ENCODE measurements at regions not wholly inside any gene's neighbourhood (a gene's known extent, or its start where the extent isn't known, plus 50 kb on each side); places are given as distances from the start of the nearest gene placed in this dataset.

GRCh38 chr5:66234241-66234640 lies 90.1 kb downstream of the SREK1 start:
- no peak overlapping the region for H3K4me3 Mint-ChIP-seq
- no peaks in the 10 kb centered on the region for H3K9me3 Mint-ChIP-seq
- peaks cover 4 to 8% of the 10 kb centered on the region in 2 donors for H3K4me1 Mint-ChIP-seq
- peaks cover 0 to 4% (median 1%) of the 10 kb centered on the region in 3 donors for H3K27me3 Mint-ChIP-seq (ENCODE audit: low read depth in 3 of 3)
- H3K36me3 Mint-ChIP-seq, result no peaks in the 10 kb centered on the region
- DNase-seq, result no peak
- no peak overlapping the region for H3K27ac Mint-ChIP-seq

- H3K27me3 Mint-ChIP-seq (ENCODE audit: low read depth in 3 of 3), result peaks cover 0 to 6% (median 4%) of the 10 kb centered on the region in 3 donors
- H3K36me3 Mint-ChIP-seq, result no peaks in the 10 kb centered on the region
- H3K4me3 Mint-ChIP-seq, result no peak overlapping the region
- H3K9me3 Mint-ChIP-seq, result no peaks in the 10 kb centered on the region
- peaks cover 4 to 8% of the 10 kb centered on the region in 2 donors for H3K4me1 Mint-ChIP-seq
- DNase-seq, result no peak
- no peak overlapping the region for H3K27ac Mint-ChIP-seq
Observed at GRCh38 chr5:66238435-66238834, 94.3 kb downstream of the SREK1 start.

- Mint-ChIP-seq H3K36me3 (no peaks in the 10 kb centered on the region), H3K27me3 (ENCODE audit: low read depth in 3 of 3) (peaks cover 0 to 5% (median 4%) of the 10 kb centered on the region in 3 donors), H3K4me3 (no peak overlapping the region), H3K9me3 (no peaks in the 10 kb centered on the region), H3K27ac (no peak overlapping the region), H3K4me1 (peaks cover 4 to 8% of the 10 kb centered on the region in 2 donors)
- no peak for DNase-seq
Observed at GRCh38 chr5:66239034-66239433, 94.9 kb downstream of the SREK1 start.

- Mint-ChIP-seq H3K9me3 (no peaks in the 10 kb centered on the region), H3K4me1 (no peaks in the 10 kb centered on the region), H3K27ac (no peak overlapping the region), H3K4me3 (no peak overlapping the region), H3K36me3 (no peaks in the 10 kb centered on the region), H3K27me3 (ENCODE audit: low read depth in 3 of 3) (peaks cover 0 to 4% (median 3%) of the 10 kb centered on the region in 3 donors)
- DNase-seq, result no peak
Observed at GRCh38 chr5:66241136-66241825, 97.2 kb downstream of the SREK1 start.

- no peak for DNase-seq
- no peaks in the 10 kb centered on the region for H3K4me1 Mint-ChIP-seq
- peaks cover 0 to 4% (median 3%) of the 10 kb centered on the region in 3 donors for H3K27me3 Mint-ChIP-seq (ENCODE audit: low read depth in 3 of 3)
- H3K4me3 Mint-ChIP-seq, result no peak overlapping the region
- H3K9me3 Mint-ChIP-seq, result no peaks in the 10 kb centered on the region
- H3K36me3 Mint-ChIP-seq, result no peaks in the 10 kb centered on the region
- no peak overlapping the region for H3K27ac Mint-ChIP-seq
Observed at GRCh38 chr5:66242050-66242715, 98.1 kb downstream of the SREK1 start.

- no peaks in the 10 kb centered on the region for H3K9me3 Mint-ChIP-seq
- H3K27ac Mint-ChIP-seq, result no peak overlapping the region
Observed at GRCh38 chr5:66246608-66247007, 102.5 kb downstream of the SREK1 start.

GRCh38 chr5:66247176-66247960 lies 103.3 kb downstream of the SREK1 start:
- Mint-ChIP-seq H3K9me3 (no peaks in the 10 kb centered on the region), H3K36me3 (no peaks in the 10 kb centered on the region)

More at GRCh38 chr5:66246608-66247007, 102.5 kb downstream of the SREK1 start:
- peaks cover 0 to 6% (median 0%) of the 10 kb centered on the region in 3 donors for H3K27me3 Mint-ChIP-seq (ENCODE audit: low read depth in 3 of 3)
- no peaks in the 10 kb centered on the region for H3K4me1 Mint-ChIP-seq
- no peaks in the 10 kb centered on the region for H3K36me3 Mint-ChIP-seq
- no peak overlapping the region for H3K4me3 Mint-ChIP-seq
- no peak for DNase-seq

GRCh38 chr5:66248874-66249273 lies 104.8 kb downstream of the SREK1 start:
- DNase-seq, result no peak
- H3K9me3 Mint-ChIP-seq, result no peaks in the 10 kb centered on the region
- H3K27ac Mint-ChIP-seq, result no peak overlapping the region

More at GRCh38 chr5:66247176-66247960, 103.3 kb downstream of the SREK1 start:
- no peaks in the 10 kb centered on the region for H3K4me1 Mint-ChIP-seq
- no peak overlapping the region for H3K4me3 Mint-ChIP-seq
- H3K27me3 Mint-ChIP-seq (ENCODE audit: low read depth in 3 of 3), result peaks cover 0 to 6% (median 0%) of the 10 kb centered on the region in 3 donors
- H3K27ac Mint-ChIP-seq, result no peak overlapping the region
- no peak for DNase-seq

GRCh38 chr5:66249920-66250319 lies 105.8 kb downstream of the SREK1 start:
- Mint-ChIP-seq H3K27ac (no peak overlapping the region), H3K4me3 (no peak overlapping the region), H3K9me3 (no peaks in the 10 kb centered on the region), H3K4me1 (no peaks in the 10 kb centered on the region), H3K27me3 (ENCODE audit: low read depth in 3 of 3) (peaks cover 0 to 6% (median 0%) of the 10 kb centered on the region in 3 donors), H3K36me3 (no peaks in the 10 kb centered on the region)
- no peak for DNase-seq

More at GRCh38 chr5:66248874-66249273, 104.8 kb downstream of the SREK1 start:
- Mint-ChIP-seq H3K36me3 (no peaks in the 10 kb centered on the region), H3K4me3 (no peak overlapping the region), H3K4me1 (no peaks in the 10 kb centered on the region), H3K27me3 (ENCODE audit: low read depth in 3 of 3) (peaks cover 0 to 6% (median 0%) of the 10 kb centered on the region in 3 donors)

- no peaks in the 10 kb centered on the region for H3K36me3 Mint-ChIP-seq
- no peak overlapping the region for H3K27ac Mint-ChIP-seq
- no peak for DNase-seq
- H3K27me3 Mint-ChIP-seq (ENCODE audit: low read depth in 3 of 3), result peaks cover 0 to 6% (median 2%) of the 10 kb centered on the region in 3 donors
- no peak overlapping the region for H3K4me3 Mint-ChIP-seq
- no peaks in the 10 kb centered on the region for H3K9me3 Mint-ChIP-seq
- H3K4me1 Mint-ChIP-seq, result no peaks in the 10 kb centered on the region
Observed at GRCh38 chr5:66252849-66253248, 108.7 kb downstream of the SREK1 start.

- no peak overlapping the region for H3K4me3 Mint-ChIP-seq
- H3K4me1 Mint-ChIP-seq, result no peaks in the 10 kb centered on the region
- H3K36me3 Mint-ChIP-seq, result no peaks in the 10 kb centered on the region
- H3K27me3 Mint-ChIP-seq (ENCODE audit: low read depth in 3 of 3), result peaks cover 0 to 6% (median 2%) of the 10 kb centered on the region in 3 donors
- H3K27ac Mint-ChIP-seq, result no peak overlapping the region
- no peaks in the 10 kb centered on the region for H3K9me3 Mint-ChIP-seq
- no peak for DNase-seq
Observed at GRCh38 chr5:66255714-66256113, 111.6 kb downstream of the SREK1 start.

GRCh38 chr5:66273121-66273520 lies 129.0 kb downstream of the SREK1 start:
- no peak for DNase-seq
- peaks cover 0 to 3% (median 0%) of the 10 kb centered on the region in 6 donors for H3K9me3 Mint-ChIP-seq
- H3K4me1 Mint-ChIP-seq, result no peaks in the 10 kb centered on the region
- no peak overlapping the region for H3K4me3 Mint-ChIP-seq
- H3K27ac Mint-ChIP-seq, result no peak overlapping the region
- peaks cover 4 to 13% (median 7%) of the 10 kb centered on the region in 3 donors for H3K27me3 Mint-ChIP-seq (ENCODE audit: low read depth in 3 of 3)
- no peaks in the 10 kb centered on the region for H3K36me3 Mint-ChIP-seq

- Mint-ChIP-seq H3K36me3 (no peaks in the 10 kb centered on the region), H3K4me1 (no peaks in the 10 kb centered on the region), H3K27me3 (ENCODE audit: low read depth in 3 of 3) (peaks cover 2 to 13% (median 7%) of the 10 kb centered on the region in 3 donors), H3K4me3 (no peak overlapping the region), H3K27ac (no peak overlapping the region), H3K9me3 (peaks cover 0 to 3% (median 0%) of the 10 kb centered on the region in 6 donors)
- no peak for DNase-seq
Observed at GRCh38 chr5:66276986-66277385, 132.9 kb downstream of the SREK1 start.

GRCh38 chr5:66277981-66278380 lies 133.9 kb downstream of the SREK1 start:
- DNase-seq, result no peak
- Mint-ChIP-seq H3K27ac (no peak overlapping the region), H3K36me3 (no peaks in the 10 kb centered on the region), H3K9me3 (peaks cover 0 to 3% (median 0%) of the 10 kb centered on the region in 6 donors), H3K27me3 (ENCODE audit: low read depth in 3 of 3) (peaks cover 0 to 13% (median 7%) of the 10 kb centered on the region in 3 donors), H3K4me1 (no peaks in the 10 kb centered on the region), H3K4me3 (no peak overlapping the region)
